GM12864 (cell line): ENCODE measurements at regions not wholly inside any gene's neighbourhood (a gene's known extent, or its start where the extent isn't known, plus 50 kb on each side); places are given as distances from the start of the nearest gene placed in this dataset.

Experiments
- DNase-seq: peaks from one replicate; pipeline ENCODE4 v3.0.0-alpha.2; 2011; ENCODE audit warnings: low read depth
- H3K4me3 ChIP-seq: 2 replicates; pipeline ENCODE4 v1.5.1; 2011; ENCODE audit warnings: mild to moderate bottlenecking, low read depth, low read length, control low read depth
- TF ChIP-seq, protein P1 (sequence below): IDR thresholded peaks from 2 replicates; pipeline ENCODE4 v1.5.1; 2011; ENCODE audit warnings: low read depth, mild to moderate bottlenecking, moderate library complexity, low read length, control low read depth, inconsistent platforms; ENCODE audit errors: missing control alignments

- no peak overlapping the region for H3K4me3 ChIP-seq
- TF ChIP-seq, protein P1, sequence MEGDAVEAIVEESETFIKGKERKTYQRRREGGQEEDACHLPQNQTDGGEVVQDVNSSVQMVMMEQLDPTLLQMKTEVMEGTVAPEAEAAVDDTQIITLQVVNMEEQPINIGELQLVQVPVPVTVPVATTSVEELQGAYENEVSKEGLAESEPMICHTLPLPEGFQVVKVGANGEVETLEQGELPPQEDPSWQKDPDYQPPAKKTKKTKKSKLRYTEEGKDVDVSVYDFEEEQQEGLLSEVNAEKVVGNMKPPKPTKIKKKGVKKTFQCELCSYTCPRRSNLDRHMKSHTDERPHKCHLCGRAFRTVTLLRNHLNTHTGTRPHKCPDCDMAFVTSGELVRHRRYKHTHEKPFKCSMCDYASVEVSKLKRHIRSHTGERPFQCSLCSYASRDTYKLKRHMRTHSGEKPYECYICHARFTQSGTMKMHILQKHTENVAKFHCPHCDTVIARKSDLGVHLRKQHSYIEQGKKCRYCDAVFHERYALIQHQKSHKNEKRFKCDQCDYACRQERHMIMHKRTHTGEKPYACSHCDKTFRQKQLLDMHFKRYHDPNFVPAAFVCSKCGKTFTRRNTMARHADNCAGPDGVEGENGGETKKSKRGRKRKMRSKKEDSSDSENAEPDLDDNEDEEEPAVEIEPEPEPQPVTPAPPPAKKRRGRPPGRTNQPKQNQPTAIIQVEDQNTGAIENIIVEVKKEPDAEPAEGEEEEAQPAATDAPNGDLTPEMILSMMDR, result no peak
- DNase-seq, result no peak
Measured at GRCh38 chr5:88113429-88113828, 155.2 kb downstream of the TMEM161B start.

DNA sequence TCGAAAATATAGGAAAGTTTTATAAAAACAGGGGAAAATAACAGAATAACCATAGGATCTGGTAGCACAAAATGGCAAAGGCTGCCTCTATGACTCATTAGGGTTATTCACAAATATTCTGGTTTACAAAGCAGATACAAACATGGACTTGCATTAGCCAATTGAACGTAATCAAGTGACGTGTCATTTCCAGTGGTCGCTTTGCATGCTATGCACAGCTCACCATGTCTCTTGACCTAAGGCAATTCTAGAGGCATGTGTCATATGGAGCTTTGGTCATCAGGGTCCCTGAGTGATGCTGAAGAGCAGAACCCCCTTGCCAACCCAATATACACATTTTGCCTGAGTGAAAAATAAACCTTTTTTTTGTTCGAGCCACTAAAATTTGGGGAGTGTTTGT is 158.8 kb downstream of the TMEM161B start:
- no peak overlapping the region for H3K4me3 ChIP-seq
- no peak for DNase-seq
- TF ChIP-seq, protein P1, result no peak

DNA sequence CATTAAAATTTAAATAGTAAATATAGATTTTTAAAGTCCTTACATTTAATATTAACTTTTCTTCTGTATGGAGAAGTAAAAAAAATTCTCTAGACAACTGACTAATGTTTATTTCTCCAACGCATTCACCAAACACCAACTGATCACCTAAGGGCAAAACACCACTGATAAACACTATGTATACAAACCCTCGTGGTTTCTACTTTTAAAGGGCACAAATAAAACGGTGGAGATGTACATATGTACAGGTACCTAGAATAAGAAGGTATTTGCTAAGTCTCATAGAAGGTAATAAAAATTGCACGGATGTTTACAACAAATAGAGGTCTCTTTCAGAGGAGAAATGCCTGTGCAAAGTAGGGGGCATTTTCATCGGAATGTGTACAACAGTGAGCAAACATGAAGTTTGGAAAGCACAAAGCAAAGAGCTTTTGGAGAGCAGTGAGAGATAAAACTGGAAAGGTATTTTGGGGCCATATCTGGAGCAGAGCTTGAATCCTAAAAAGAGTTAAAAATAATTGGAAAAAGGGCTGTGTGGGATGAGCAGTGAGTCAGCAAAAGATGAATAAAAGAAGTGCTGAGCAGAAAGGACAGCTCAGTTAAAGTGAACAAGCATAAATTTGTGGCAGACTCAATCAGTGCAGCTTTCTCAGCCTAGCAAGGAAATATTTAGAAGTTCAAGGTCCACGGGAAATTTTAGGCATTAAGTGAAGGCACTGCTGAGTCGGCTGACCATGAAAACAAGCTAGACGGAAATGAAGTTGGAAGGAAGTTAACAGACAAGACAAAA is 160.0 kb downstream of the TMEM161B start:
- H3K4me3 ChIP-seq, result no peak overlapping the region
- DNase-seq, result no peak
- TF ChIP-seq, protein P1, result no peak

GRCh38 chr5:88094906-88095496 is 173.6 kb downstream of the TMEM161B start:
- no peak for DNase-seq
- TF ChIP-seq, protein P1, result no peak
- no peak overlapping the region for H3K4me3 ChIP-seq

- no peak overlapping the region for H3K4me3 ChIP-seq
- DNase-seq, result no peak
- TF ChIP-seq, protein P1, result no peak
Measured at GRCh38 chr5:88094403-88094802, 174.2 kb downstream of the TMEM161B start.

- TF ChIP-seq, protein P1, result no peak
Measured at GRCh38 chr5:88093765-88094164, 174.9 kb downstream of the TMEM161B start.

More at GRCh38 chr5:88093765-88094164, 174.9 kb downstream of the TMEM161B start:
- DNase-seq, result no peak
- H3K4me3 ChIP-seq, result no peak overlapping the region
